Esophagus muscularis mucosa (tissue), 4 donors: ENCODE measurements at regions not wholly inside any gene's neighbourhood (a gene's known extent, or its start where the extent isn't known, plus 50 kb on each side); places are given as distances from the start of the nearest gene placed in this dataset.
"Not testable (repeated sequence)": the region's sequence is repeated elsewhere in the genome, so short reads cannot be mapped to it uniquely, and the experiment has no call there.

Source experiments
- DNase-seq: peaks from one replicate; pipeline ENCODE4 v3.0.0-alpha.2; 2017; ENCODE audit errors: extremely low spot score
- H3K27ac ChIP-seq, 4 donors: fragments of 200-600 bp; sonication (generic); replicated peaks in 1 of 4; 1 replicate in 3 of 4; 2 replicates in 1 of 4; pipeline ENCODE4 v1.5.1; 2016 to 2019; ENCODE audit warnings: mild to moderate bottlenecking in 1 of 4
- H3K27me3 ChIP-seq, 4 donors: fragments of 200-600 bp; sonication (generic); one replicate each; pipeline versions ENCODE4 v1.5.1 to v1.6.0; 2016 to 2019
- H3K36me3 ChIP-seq, 4 donors: fragments of 200-600 bp; sonication (generic); one replicate each; pipeline ENCODE4 v1.5.1; 2016 to 2019
- H3K4me1 ChIP-seq, 4 donors: fragments of 200-600 bp; sonication (generic); one replicate each; pipeline ENCODE4 v1.5.1; 2016 to 2019
- H3K4me3 ChIP-seq, 4 donors: fragments of 200-600 bp; sonication (generic); 1 replicate in 2 of 4; 2 replicates in 2 of 4; pipeline ENCODE4 v1.5.1; 2016 to 2019; ENCODE audit warnings: mild to moderate bottlenecking in 4 of 4, moderate library complexity in 1 of 4
- H3K9me3 ChIP-seq, 4 donors: fragments of 200-600 bp; sonication (generic); 1 replicate in 3 of 4; 2 replicates in 1 of 4; pipeline ENCODE4 v1.5.1; 2016 to 2019
- WGBS: methylation state at CpG from one replicate; pipeline ENCODE4 v1.1.5; 2018; 5-methylcytosine and 5-hydroxymethylcytosine counted together
- intact Hi-C: fragments of 100-400 bp; cut with DNase I; formaldehyde crosslinking; loops from one replicate; pipeline ENCODE4 v1.15.1; 2023

- peak overlapping the region; percentile 55 to 67 (median 58) for H3K4me3 ChIP-seq
- H3K27me3 ChIP-seq, H3K27ac ChIP-seq, DNase-seq, intact Hi-C loops, H3K9me3 ChIP-seq, H3K36me3 ChIP-seq: not testable (repeated sequence)
- no CpG with 5 or more reads among the region's 31 CpGs for WGBS
- peaks cover 3 to 12% (median 10%) of the 10 kb centered on the region in 4 donors for H3K4me1 ChIP-seq
These were observed 155.9 kb downstream of the CRLF3 start for GRCh38 chr17:30668360-30669181.

DNA sequence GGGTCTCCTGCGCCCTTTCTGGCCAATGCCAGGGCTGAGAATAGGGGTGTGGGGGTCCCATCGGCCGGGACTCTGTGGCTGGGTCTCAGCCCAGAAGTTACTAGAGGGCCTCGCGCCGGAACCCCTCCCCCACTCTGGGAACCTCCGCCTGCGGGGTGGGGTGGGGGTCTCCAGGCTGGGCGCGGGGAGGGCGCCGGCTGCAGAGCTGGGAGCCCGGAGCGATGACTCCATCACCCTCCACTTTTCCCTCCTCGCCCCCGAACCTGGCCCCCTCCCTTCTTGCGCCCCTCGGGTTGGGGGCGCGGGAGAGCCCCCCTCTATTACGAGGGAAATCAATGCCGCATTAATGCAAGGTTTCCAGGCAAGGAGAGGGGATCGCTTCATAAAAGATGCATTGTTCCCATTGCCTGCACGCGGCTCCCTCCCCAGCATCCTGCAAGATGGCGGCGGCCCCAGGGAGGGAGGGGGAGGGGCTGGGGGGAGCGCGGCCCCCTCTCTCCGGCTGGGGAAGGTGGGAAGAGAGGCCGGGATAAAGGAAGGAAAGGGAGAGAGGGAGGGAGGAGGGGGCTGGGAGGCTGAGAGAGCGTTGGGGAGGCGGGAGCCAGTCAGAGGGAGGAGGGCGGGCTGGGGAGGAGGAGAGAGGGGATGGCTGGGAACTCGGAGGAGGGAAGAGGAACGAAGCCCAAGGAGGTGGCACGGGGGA is 156.7 kb downstream of the CRLF3 start:
- H3K36me3 ChIP-seq, H3K27me3 ChIP-seq, DNase-seq, H3K9me3 ChIP-seq, intact Hi-C loops: not testable (repeated sequence)
- H3K4me1 ChIP-seq: peaks cover 3 to 12% (median 10%) of the 10 kb centered on the region in 4 donors
- 4% methylated on average over 4 of the region's 37 CpGs for WGBS
- peak overlapping the region in 2 of 4 donors; percentile 7 to 38 for H3K27ac ChIP-seq
- H3K4me3 ChIP-seq: peak overlapping the region; percentile 55 to 67 (median 58)

DNA sequence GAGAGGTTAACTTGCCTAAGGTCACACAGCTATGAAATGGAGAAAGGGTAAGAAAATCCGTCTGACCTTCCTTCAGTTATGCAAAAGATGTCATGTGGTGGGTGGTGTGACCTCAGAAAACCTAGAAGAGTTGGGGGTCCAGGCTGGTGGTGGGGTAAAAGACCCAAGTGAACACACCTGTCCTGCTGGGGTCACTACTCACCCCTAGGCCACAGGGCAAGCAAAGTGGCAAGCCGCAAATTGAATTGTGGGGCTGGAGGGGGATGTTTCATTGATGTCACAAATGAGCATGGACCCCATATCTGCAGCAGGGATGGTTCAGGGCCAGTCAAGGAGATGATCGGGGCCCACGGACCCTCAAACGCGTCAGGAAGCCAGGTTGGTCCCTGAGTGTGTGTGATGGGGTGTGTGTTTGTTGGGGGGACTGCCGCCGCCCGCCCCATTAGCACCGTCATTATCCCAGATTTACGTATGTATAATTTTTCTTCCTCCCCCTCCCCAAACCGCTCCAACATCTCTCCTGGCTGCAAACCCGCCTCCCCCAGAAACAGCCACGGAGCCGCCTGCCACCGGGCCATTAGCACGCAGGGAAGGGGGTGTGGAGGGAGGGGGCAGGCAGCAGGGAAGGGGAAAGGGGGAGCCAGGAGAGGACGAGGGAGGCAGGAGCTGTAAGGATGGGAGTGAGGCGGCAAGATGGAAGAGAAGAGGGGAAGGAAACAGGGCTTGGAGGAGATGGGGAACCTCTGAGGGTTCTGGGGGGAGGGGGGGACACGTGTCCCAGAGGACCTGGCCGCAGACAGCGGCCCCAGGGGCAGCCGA is 157.4 kb downstream of the CRLF3 start:
- H3K9me3 ChIP-seq, H3K36me3 ChIP-seq, intact Hi-C loops, DNase-seq, H3K27me3 ChIP-seq: not testable (repeated sequence)
- peaks cover 3 to 12% (median 10%) of the 10 kb centered on the region in 4 donors for H3K4me1 ChIP-seq
- H3K27ac ChIP-seq: peak overlapping the region in 1 of 4 donors; percentile 38
- 46% methylated on average over 8 of the region's 23 CpGs for WGBS
- peak overlapping the region; percentile 55 to 67 (median 58) for H3K4me3 ChIP-seq

DNA sequence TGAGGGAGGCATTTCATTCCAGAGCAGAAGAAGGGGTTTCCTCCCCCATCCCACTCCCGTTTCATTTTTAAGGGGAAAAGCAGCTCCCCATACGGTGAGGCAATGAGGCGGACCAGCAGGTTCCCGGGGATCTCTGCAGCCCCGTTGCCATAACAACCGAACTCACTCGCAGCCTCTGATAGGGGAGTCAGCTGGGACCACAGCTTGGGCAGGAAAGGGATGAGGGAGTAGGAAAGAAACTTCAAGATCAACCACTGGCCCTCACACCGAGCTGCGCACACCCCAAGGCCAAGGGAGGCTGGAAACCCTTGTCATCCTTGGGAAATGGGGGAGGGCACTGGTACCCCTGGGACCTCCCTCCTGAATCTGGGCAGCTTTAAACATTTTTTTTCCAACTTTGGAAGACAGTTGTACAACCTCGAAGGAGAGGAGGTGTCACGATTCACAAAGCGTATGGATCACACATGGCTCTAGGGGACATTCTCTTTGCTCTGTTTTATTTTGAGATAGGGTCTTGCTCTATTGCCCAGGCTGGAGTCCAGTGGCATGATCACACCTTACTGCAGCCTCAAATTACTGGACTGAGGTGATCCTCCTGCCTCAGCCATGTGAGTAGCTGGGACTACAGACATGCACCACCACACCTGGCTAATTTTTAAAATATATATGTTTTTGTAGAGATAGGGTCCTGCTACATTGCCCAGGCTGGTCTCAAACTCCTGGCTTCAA is 160.6 kb downstream of the CRLF3 start:
- H3K4me1 ChIP-seq: peaks cover 3 to 12% (median 10%) of the 10 kb centered on the region in 4 donors
- H3K36me3 ChIP-seq, H3K9me3 ChIP-seq, DNase-seq, intact Hi-C loops, H3K27me3 ChIP-seq, H3K4me3 ChIP-seq, H3K27ac ChIP-seq: not testable (repeated sequence)
- WGBS: 30% methylated on average over 9 of the region's 12 CpGs

- intact Hi-C loops, DNase-seq, H3K4me1 ChIP-seq, H3K4me3 ChIP-seq, H3K9me3 ChIP-seq, H3K27me3 ChIP-seq, H3K27ac ChIP-seq, H3K36me3 ChIP-seq: not testable (repeated sequence)
- whole genome bisulfite sequencing: 90% methylated on average over 3 of the region's 4 CpGs
These were observed 167.3 kb downstream of the CRLF3 start for GRCh38 chr17:30657148-30657547.

- H3K4me1 ChIP-seq, H3K27me3 ChIP-seq, H3K9me3 ChIP-seq, H3K4me3 ChIP-seq, intact Hi-C loops, H3K27ac ChIP-seq, DNase-seq, H3K36me3 ChIP-seq: not testable (repeated sequence)
- 80% methylated on average over 1 of the region's 1 CpG for WGBS
These were observed 171.5 kb downstream of the CRLF3 start for GRCh38 chr17:30653038-30653437.

- H3K27me3 ChIP-seq, H3K27ac ChIP-seq, H3K4me1 ChIP-seq, H3K36me3 ChIP-seq, H3K4me3 ChIP-seq, DNase-seq, H3K9me3 ChIP-seq, intact Hi-C loops: not testable (repeated sequence)
- WGBS: 56% methylated on average over 6 of the region's 7 CpGs
These were observed 172.9 kb downstream of the GOSR1 start for GRCh38 chr17:30650149-30650548.

DNA sequence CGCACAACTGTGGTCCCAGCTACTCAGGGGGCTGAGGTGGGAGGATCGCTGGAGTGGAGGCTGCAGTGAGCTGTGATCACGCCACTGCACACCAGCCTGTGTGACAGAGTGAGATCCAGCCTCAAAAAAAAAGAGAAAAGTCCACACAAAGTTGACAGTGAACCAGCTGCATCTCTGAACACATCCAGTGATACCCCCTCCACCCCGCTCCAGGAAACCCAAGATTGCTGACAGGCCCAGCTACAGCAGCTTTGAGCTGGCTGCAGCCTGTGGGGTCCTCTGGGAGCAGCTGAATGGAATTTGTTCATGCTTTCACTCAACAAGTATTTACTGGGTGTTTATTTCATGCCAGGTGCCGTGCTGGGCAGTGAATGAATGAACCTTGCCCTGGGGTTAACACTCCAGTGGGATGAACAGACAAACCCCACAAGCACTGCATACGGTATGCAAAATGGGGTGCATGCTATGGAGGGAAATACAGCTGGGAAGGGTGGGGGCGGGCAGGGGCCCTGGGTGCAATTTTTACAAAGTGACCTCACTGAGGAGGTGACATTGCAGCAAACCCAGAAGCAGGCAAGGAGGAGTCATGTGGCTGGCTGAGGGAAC is 170.9 kb downstream of the GOSR1 start:
- H3K9me3 ChIP-seq, H3K4me1 ChIP-seq, H3K27me3 ChIP-seq, intact Hi-C loops, H3K27ac ChIP-seq, H3K4me3 ChIP-seq, DNase-seq, H3K36me3 ChIP-seq: not testable (repeated sequence)
- WGBS: 88% methylated on average over 7 of the region's 7 CpGs

- H3K27ac ChIP-seq, intact Hi-C loops, DNase-seq, H3K9me3 ChIP-seq, H3K27me3 ChIP-seq, H3K36me3 ChIP-seq, H3K4me1 ChIP-seq, H3K4me3 ChIP-seq: not testable (repeated sequence)
- 21% methylated on average over 6 of the region's 7 CpGs for WGBS
These were observed 168.7 kb downstream of the GOSR1 start for GRCh38 chr17:30645875-30646274.

GRCh38 chr17:30644713-30645112 is 167.5 kb downstream of the GOSR1 start:
- WGBS: no CpG with 5 or more reads among the region's 8 CpGs
- intact Hi-C loops, DNase-seq, H3K36me3 ChIP-seq, H3K27me3 ChIP-seq, H3K4me1 ChIP-seq, H3K27ac ChIP-seq, H3K9me3 ChIP-seq, H3K4me3 ChIP-seq: not testable (repeated sequence)

- H3K4me3 ChIP-seq, H3K27ac ChIP-seq, H3K27me3 ChIP-seq, DNase-seq, H3K9me3 ChIP-seq, H3K36me3 ChIP-seq, H3K4me1 ChIP-seq, intact Hi-C loops: not testable (repeated sequence)
- 88% methylated on average over 4 of the region's 9 CpGs for WGBS
These were observed 167.1 kb downstream of the GOSR1 start for GRCh38 chr17:30644287-30644686.
